Kidney epithelial cell (primary cell): ENCODE measurements at regions not wholly inside any gene's neighbourhood (a gene's known extent, or its start where the extent isn't known, plus 50 kb on each side); places are given as distances from the start of the nearest gene placed in this dataset.

ENCODE experiments used
- DNase-seq: peaks from one replicate; pipeline ENCODE4 v3.0.0-alpha.2; 2010; ENCODE audit warnings: low read depth
- H3K27me3 ChIP-seq: 2 replicates; pipeline ENCODE4 v1.6.0; 2011; ENCODE audit warnings: low read length; ENCODE audit not compliant: control insufficient read depth, insufficient read depth
- H3K36me3 ChIP-seq: 2 replicates; pipeline ENCODE4 v1.5.1; 2011; ENCODE audit warnings: low read length; ENCODE audit not compliant: control insufficient read depth, insufficient read depth
- H3K4me3 ChIP-seq: 2 replicates; pipeline ENCODE4 v1.5.1; 2011; ENCODE audit warnings: low read depth, mild to moderate bottlenecking, control low read depth, low read length
- CTCF ChIP-seq: IDR thresholded peaks from 2 replicates; pipeline ENCODE4 v1.5.1; 2011; ENCODE audit warnings: mild to moderate bottlenecking, moderate library complexity, low read length, control low read depth, inconsistent platforms; ENCODE audit not compliant: insufficient read depth, poor library complexity, severe bottlenecking

- no peak for TF ChIP-seq CTCF
- no peak for DNase-seq
- Histone ChIP-seq H3K4me3 (no peak overlapping the region), H3K27me3 (no peaks in the 10 kb centered on the region), H3K36me3 (no peaks in the 10 kb centered on the region)
These were observed 179.6 kb upstream of the CDH9 start for GRCh38 chr5:27217977-27218376.

- TF ChIP-seq CTCF, result no peak
- Histone ChIP-seq H3K4me3 (no peak overlapping the region), H3K36me3 (no peaks in the 10 kb centered on the region), H3K27me3 (no peaks in the 10 kb centered on the region)
- DNase-seq, result peak; percentile 16
These were observed 179.0 kb upstream of the CDH9 start for GRCh38 chr5:27217155-27217956.

- Histone ChIP-seq H3K27me3 (no peaks in the 10 kb centered on the region), H3K36me3 (no peaks in the 10 kb centered on the region), H3K4me3 (no peak overlapping the region)
- no peak for TF ChIP-seq CTCF
- no peak for DNase-seq
These were observed 178.1 kb upstream of the CDH9 start for GRCh38 chr5:27216367-27216950.

GRCh38 chr5:27208051-27208450 is 169.7 kb upstream of the CDH9 start:
- H3K4me3 ChIP-seq, result no peak overlapping the region
- no peaks in the 10 kb centered on the region for H3K36me3 ChIP-seq
- H3K27me3 ChIP-seq, result no peaks in the 10 kb centered on the region
- no peak for DNase-seq
- no peak for TF ChIP-seq CTCF

GRCh38 chr5:27191786-27192510 is 153.6 kb upstream of the CDH9 start:
- H3K27me3 ChIP-seq, result no peaks in the 10 kb centered on the region
- no peaks in the 10 kb centered on the region for H3K36me3 ChIP-seq
- DNase-seq, result no peak
- no peak for TF ChIP-seq CTCF
- H3K4me3 ChIP-seq, result no peak overlapping the region
